NCI-H345 (cell line): ENCODE measurements at regions not wholly inside any gene's neighbourhood (a gene's known extent, or its start where the extent isn't known, plus 50 kb on each side); places are given as distances from the start of the nearest gene placed in this dataset.

Experiments used
- DNase-seq: peaks from one replicate; lab custom pipeline; 2025; lab: John Stamatoyannopoulos, UW

DNA sequence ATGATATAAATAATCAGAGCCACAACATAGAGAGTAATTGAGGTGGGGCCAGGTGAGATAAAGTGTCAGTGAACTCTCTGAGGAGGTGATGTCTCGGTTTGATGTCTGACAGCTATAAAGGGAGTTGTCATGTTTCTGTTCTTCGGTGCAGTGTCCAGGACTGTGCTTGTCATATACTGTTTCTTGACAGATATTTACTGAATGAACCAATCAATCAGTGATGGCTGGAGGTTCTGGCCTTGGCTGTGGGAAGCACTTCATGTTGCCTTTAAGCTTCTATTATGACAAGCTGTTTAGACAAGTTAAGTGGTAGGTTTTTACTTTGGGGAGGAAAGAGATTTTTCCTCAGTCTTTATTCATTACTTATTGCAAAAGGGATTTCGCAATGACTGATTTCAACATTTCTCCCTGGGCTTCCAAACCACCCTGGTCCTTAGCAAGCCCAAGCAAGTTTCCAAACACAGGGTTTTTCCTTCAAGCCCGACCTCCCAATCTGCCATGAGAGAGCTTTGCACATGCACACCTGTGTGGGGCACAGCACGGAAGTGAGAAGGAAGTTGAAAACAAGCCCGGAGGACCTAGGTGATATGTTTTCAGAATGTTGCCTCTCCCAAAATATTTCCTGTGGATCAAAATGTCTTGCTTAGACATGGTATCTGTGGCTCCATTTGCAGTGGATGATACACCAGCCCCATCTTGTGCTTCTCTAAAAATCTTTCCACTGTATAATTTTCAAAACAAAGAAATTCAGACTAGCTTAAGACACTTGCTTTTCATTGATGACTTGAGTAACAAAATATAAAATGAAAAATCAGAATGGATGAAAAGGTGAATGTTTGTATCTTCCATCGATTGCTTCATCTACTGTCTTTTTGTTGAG is 567.3 kb upstream of the BTBD3 start:
- peak; percentile 54 for DNase-seq

- no peak for DNase-seq
Measured at GRCh38 chr20:11352041-11352440, 565.7 kb upstream of the BTBD3 start.

DNA sequence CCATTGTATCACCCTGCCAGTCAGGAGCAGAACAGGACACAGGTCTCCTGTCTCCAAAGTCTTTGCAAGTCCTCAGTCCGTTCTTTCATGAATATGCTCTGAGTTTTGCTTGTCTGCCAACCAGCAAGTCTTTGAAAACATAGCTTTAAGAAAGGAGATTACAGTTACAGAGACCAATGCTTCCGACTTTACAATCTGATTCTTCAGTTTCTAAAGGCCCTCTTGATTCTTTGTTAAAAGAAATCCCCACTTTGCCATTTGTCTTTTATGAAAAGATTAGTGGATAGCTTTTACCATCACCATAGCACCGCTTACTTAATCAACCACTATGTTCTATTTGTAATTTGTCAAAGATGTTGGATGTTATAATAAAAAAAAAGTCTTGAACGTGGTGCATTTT is 562.8 kb upstream of the BTBD3 start:
- DNase-seq, result no peak

DNA sequence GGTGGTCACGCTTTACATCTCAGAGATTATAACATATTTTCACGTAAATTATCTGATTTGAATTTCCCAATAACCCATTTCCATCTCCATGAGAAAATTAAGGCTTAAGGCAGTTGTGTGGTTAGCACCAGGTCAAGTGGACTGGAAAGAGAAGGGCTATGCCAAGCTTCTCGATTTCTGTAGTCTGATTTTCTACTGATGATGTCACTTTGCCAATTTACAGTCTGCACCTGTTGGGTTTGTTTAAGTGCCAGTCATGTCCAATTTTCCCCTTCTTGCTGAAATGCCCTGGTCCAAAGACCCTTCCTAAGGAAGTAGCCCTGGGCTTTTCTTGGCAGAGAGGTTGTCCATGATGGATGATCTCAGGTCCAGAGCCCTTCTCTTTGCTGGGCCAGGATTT is 562.3 kb upstream of the BTBD3 start:
- no peak for DNase-seq

DNA sequence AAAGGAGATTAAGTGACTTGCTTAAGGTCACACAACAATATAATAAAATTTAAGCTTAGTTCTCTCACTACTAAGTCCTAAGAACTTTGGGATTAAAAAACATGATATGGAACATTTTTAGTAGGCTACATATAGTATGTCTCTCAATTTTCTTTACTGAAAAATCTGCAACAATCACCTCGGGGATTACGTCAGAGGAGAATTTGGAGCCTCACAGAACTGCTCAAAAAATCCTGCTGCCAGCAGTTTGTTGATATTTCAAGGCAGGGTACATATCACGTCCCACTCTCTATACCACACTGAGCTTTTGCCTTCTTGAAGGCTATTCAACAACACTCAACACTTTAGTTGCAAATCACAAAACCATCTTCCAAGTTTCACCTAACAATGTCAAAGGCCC is 561.6 kb upstream of the BTBD3 start:
- DNase-seq, result no peak

GRCh38 chr20:11362450-11362849 is 555.2 kb upstream of the BTBD3 start:
- DNase-seq, result no peak

DNA sequence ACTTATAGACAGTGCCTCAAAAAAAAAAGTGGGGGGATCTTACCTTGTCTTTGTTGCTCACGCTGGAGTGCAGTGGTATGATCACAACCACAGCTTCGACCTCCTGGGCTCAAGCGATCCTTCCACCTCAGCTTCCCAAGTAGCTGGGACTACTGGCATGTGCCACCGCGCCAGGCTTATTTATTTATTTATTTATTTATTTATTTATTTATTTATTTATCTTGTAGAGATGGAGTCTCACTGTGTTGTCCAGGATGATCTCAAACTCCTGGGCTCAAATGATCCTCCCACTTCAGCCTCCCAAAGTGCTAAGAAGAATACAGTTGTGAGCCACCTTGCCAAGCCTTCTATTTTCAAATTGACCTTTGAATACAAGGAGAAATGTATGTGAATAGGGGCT is 553.0 kb upstream of the BTBD3 start:
- no peak for DNase-seq

- no peak for DNase-seq
Measured at GRCh38 chr20:11366660-11367059, 551.0 kb upstream of the BTBD3 start.

- DNase-seq, result no peak
Measured at GRCh38 chr20:11368499-11368898, 549.2 kb upstream of the BTBD3 start.

DNA sequence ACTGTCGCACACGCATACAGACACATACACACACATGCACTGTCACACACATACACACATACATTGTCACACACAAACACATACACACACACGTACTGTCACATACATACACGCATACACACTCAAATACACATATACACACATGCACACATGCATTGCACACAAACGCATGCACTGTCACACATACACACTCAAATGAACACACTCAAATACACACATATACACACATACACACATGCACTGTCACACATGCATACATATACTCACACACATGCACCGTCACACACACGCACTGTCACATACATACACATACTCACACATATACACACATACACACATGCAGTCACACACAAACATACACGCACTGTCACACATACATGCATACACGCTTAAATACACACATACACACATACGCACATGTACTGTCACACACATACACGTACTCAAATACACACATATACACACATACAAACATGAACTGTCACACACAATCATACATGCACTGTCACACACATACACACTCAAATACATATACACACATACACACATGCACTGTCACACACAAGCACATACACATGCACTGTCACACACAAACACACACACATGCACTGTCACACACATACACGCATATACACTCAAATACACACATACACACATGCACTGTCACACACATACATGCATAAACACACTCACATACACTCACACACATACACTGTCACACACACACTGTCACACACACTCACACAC is 548.6 kb upstream of the BTBD3 start:
- no peak for DNase-seq

DNA sequence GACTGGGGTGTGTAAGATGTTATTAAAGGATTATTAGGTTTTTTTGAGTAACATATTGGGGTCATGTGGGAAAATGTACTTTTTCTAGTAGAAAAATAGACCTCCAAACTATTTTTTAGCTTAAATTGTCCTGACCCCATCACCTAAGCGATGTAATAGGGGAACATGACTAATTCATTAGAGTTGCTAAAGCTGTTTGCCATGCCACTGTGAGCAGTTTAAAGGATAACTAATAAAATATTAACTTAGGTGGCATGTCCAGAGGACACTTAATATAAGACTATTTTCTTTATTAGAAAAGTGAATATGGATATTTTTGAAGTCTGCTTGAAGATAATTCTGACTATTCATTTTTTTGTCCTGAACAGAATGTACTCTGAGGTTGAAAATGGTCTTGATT is 545.9 kb upstream of the BTBD3 start:
- DNase-seq, result no peak

- DNase-seq, result peak; percentile 64
Measured at GRCh38 chr20:11372876-11373790, 544.6 kb upstream of the BTBD3 start.

DNA sequence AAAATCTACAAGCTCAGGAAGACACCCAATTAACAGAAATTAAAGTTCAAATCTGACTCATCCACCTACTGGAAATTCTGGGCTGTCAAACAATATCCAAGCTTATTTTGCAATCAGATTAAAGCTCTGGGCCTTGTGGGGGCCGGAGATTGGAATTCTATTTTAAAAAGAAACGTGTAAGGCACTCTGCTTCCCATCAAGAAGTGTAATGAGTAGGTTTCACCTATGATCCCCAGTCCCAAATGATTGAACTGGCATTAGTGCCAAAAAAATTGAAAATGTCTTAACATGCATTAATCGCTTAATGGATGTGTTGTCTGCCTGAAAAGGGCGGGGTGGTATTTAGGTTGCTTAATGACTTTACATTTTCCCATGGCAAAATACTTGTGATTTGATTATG is 542.4 kb upstream of the BTBD3 start:
- DNase-seq, result no peak

DNA sequence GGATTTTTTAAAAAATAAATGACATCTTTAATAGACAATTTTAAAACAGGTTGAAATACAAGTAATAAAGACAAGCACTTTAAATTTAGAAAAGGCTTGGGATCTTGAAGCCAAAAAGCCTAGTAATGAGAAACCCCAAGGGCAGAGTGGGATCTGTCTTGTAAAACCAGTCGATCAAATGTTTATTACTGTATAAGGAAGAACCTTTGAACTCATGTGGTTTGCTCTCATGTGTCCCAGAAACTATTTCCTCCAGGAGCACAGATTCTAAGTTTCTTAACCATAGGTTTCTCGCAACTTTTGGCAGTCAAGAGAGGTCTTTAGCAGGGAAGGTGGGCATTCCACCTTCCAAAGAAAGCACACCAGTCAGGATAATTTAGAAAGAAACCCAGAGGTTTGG is 541.7 kb upstream of the BTBD3 start:
- DNase-seq, result no peak

- no peak for DNase-seq
Measured at GRCh38 chr20:11376420-11376819, 541.3 kb upstream of the BTBD3 start.

DNA sequence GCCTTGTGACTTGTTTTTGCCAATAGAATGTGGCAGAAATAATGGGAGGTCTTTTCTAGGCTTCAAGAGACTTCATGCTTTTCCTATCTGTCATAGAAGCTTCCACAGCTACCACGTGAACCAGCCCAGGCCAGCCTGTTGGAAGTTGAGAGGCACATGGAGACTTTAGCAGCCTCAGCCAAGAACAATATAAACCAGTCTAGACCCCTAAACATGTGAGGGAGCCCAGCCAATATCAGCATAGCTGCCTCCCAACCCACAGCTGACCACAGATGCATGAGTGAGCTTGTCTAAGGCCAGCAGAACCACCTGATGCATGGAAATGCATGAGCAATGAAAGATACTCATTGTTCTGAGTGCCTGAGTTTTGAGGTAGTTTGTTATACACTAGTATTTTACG is 540.7 kb upstream of the BTBD3 start:
- DNase-seq, result no peak

DNA sequence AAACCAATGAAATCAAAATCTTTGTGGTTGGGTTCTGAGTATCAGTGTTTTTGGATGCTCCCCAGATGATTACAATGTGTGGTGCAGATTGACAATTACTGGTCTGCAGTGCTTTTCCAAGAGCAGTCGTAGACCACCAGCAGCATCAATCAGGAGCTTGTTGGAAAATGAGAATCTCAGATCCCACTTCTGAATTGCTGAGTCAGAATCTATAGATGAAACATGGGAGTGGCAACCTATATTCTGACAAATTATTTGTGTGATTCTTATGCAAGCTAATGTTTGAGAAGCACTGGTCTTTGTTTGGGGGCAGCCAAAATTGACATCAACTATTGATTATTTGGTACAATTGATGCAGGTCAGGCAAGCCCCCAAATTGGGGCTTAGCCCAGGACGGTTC is 539.9 kb upstream of the BTBD3 start:
- no peak for DNase-seq

DNA sequence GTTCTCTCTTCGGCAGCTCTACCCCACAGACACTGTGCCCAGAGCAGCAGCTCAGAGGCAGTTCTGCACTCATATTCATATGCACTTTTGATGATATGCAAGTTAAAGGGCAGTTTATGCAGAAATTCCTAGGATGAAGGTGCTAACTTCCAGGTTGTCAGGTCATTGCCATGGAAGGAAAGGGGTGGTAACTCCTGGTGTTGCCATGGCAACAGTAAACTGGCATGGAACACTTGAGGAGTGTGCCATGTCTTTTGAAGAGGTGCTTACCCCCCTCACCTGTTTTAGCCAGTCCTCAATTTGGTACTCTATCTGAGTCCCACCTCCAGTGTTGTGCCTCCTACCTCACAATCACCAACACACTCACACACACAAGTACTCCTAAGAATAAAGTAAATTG is 539.4 kb upstream of the BTBD3 start:
- DNase-seq, result no peak

DNA sequence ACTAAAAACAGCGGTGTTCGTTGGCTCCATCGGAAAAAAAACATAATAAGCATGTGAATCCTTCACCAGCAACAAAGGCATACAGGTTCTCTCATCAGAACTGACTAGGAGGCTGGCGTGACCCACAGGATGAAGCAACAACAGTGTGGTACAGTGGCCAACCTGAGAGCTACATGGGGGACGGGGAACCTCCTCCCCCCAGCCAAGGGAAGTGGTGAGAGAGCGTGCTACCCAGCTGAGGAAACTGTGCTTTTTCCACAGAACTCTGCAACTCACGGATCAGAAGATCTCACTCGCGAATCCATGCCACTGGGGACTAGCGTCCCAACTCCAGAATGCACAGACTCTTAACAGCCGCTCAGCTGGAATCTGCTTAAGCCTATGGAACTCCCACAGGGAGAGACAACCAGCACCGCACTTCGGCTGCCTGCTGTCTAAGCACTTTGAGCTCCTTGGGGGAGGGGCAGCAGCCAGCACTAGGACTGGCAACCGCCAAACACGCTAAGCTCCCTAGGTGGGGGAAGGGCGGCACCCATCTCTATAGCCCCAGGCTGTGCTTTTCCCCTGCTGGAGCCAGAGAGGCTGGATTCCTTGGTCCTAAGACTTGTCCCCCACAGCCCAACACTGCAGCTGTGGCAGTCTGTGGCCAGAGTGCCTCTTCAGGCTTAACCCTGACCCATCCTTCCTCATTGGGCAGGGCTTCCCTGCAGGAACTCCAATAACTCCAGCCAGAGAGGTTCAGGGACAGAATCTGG is 538.3 kb upstream of the BTBD3 start:
- DNase-seq, result peak; percentile 85

- DNase-seq, result no peak
Measured at GRCh38 chr20:11380283-11380682, 537.4 kb upstream of the BTBD3 start.

DNA sequence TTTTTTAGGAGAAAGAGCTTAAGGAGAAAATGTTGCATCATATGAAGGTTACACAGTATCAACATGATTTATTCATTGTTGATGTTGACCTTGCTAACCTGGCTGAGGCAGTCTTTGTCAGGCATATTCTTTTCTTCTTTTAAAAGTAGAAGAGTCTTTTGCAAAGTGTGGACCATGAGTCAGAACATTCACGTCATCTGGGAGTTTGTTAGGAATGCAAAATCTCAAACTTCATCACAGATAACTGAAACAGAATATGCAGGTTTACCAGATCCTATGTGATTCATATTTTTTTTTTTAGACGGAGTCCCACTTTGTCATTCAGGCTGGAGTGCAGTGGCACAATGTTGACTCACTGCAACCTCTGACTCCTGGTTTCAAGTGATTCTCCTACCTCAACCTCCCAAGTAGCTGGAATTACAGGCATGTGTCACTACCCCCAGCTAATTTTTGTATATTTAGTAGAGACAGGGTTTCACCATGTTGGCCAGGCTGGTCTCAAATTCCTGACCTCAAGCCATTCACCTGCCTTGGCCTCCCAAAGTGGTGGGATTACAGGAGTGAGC is 530.4 kb upstream of the BTBD3 start:
- no peak for DNase-seq
